ENCODE measurements at regions not wholly inside any gene's neighbourhood (a gene's known extent, or its start where the extent isn't known, plus 50 kb on each side); places are given as distances from the start of the nearest gene placed in this dataset.

- CTCF ChIA-PET: no interaction called here
- intact Hi-C loops (cut with micrococcal nuclease; ENCODE audit: unreplicated experiment) (no loop called here), in situ Hi-C loops (cut with HindIII; ENCODE audit: low pct_unique_long_range_greater_than_20kb, low sequenced_read_pairs) (no loop called here)
- Histone ChIP-seq H3K36me3 (ENCODE audit: control insufficient read depth, insufficient read depth, low read length) (no peaks in the 10 kb centered on the region), H3K9me3 (ENCODE audit: control insufficient read depth, insufficient read depth, low read depth, low read length) (no peaks in the 10 kb centered on the region), H3K4me3 (ENCODE audit: low read depth in 2 of 2, low read length in 2 of 2) (no peak overlapping the region), H3K4me1 (ENCODE audit: control insufficient read depth, insufficient read depth, low read length) (no peaks in the 10 kb centered on the region), H3K27ac (ENCODE audit: low read length) (no peak overlapping the region), H3K27me3 (ENCODE audit: control insufficient read depth, insufficient read depth, low read length) (no peaks in the 10 kb centered on the region)
- DNase-seq (ENCODE audit: low read depth, low spot score): no peak
- POLR2A ChIA-PET: no interaction called here
- ATAC-seq: no peak
- no TSS peak for BruUV-seq (replicated peaks)
- TF ChIP-seq, protein P1, sequence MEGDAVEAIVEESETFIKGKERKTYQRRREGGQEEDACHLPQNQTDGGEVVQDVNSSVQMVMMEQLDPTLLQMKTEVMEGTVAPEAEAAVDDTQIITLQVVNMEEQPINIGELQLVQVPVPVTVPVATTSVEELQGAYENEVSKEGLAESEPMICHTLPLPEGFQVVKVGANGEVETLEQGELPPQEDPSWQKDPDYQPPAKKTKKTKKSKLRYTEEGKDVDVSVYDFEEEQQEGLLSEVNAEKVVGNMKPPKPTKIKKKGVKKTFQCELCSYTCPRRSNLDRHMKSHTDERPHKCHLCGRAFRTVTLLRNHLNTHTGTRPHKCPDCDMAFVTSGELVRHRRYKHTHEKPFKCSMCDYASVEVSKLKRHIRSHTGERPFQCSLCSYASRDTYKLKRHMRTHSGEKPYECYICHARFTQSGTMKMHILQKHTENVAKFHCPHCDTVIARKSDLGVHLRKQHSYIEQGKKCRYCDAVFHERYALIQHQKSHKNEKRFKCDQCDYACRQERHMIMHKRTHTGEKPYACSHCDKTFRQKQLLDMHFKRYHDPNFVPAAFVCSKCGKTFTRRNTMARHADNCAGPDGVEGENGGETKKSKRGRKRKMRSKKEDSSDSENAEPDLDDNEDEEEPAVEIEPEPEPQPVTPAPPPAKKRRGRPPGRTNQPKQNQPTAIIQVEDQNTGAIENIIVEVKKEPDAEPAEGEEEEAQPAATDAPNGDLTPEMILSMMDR (IDR thresholded peaks at IDR 0.05): peak; percentile 12; the same call in 1 of the 2 replicates
- TF ChIP-seq SIN3A (IDR thresholded peaks at IDR 0.05; ENCODE audit: borderline replicate concordance, insufficient read depth, low read depth, low read length) (no peak), TCF7L2 (IDR thresholded peaks at IDR 0.05; ENCODE audit: low read depth, low read length) (no peak), POLR2AphosphoS5 (IDR thresholded peaks at IDR 0.05; ENCODE audit: low read depth, low read length) (no peak)
Observed at GRCh38 chr19:31099515-31100205, 249.6 kb downstream of the TSHZ3 start.

DNA sequence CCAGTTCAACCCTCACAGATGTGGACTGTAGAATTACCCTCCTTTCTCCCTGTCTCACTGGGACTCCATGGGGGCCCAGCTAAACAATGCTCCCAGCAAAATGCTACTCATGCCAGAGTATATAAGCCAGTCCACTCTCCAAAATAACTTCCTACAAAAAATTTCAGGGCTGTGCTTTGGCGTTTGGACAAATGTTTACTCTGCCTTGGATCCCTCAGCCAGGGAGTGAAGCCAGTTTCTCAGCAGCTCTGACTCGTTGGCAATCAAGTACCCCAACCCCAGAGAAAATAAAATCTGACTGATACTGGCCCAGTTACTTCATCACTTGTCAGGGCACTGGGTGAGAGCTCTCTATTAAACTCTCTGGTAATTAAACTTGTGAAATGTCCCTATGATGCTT lies 250.4 kb downstream of the TSHZ3 start:
- ChIA-PET POLR2A (no interaction called here), CTCF (no interaction called here)
- no peak overlapping the region for H3K27ac ChIP-seq (ENCODE audit: low read length)
- DNase-seq (ENCODE audit: low read depth, low spot score) (no peak), ATAC-seq (no peak)
- no peak for TF ChIP-seq POLR2AphosphoS5 (IDR thresholded peaks at IDR 0.05; ENCODE audit: low read depth, low read length)
- TF ChIP-seq SIN3A (IDR thresholded peaks at IDR 0.05; ENCODE audit: borderline replicate concordance, insufficient read depth, low read depth, low read length): no peak
- no peak for TF ChIP-seq TCF7L2 (IDR thresholded peaks at IDR 0.05; ENCODE audit: low read depth, low read length)
- TF ChIP-seq, protein P2, sequence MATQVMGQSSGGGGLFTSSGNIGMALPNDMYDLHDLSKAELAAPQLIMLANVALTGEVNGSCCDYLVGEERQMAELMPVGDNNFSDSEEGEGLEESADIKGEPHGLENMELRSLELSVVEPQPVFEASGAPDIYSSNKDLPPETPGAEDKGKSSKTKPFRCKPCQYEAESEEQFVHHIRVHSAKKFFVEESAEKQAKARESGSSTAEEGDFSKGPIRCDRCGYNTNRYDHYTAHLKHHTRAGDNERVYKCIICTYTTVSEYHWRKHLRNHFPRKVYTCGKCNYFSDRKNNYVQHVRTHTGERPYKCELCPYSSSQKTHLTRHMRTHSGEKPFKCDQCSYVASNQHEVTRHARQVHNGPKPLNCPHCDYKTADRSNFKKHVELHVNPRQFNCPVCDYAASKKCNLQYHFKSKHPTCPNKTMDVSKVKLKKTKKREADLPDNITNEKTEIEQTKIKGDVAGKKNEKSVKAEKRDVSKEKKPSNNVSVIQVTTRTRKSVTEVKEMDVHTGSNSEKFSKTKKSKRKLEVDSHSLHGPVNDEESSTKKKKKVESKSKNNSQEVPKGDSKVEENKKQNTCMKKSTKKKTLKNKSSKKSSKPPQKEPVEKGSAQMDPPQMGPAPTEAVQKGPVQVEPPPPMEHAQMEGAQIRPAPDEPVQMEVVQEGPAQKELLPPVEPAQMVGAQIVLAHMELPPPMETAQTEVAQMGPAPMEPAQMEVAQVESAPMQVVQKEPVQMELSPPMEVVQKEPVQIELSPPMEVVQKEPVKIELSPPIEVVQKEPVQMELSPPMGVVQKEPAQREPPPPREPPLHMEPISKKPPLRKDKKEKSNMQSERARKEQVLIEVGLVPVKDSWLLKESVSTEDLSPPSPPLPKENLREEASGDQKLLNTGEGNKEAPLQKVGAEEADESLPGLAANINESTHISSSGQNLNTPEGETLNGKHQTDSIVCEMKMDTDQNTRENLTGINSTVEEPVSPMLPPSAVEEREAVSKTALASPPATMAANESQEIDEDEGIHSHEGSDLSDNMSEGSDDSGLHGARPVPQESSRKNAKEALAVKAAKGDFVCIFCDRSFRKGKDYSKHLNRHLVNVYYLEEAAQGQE (IDR thresholded peaks at IDR 0.05; ENCODE audit: insufficient read depth in 1 of 2, low read depth in 2 of 2, low read length in 1 of 2): no peak
- TF ChIP-seq, protein P1 (IDR thresholded peaks at IDR 0.05): no peak
- H3K9me3 ChIP-seq (ENCODE audit: control insufficient read depth, insufficient read depth, low read depth, low read length): no peaks in the 10 kb centered on the region
- in situ Hi-C loops (cut with HindIII; ENCODE audit: low pct_unique_long_range_greater_than_20kb, low sequenced_read_pairs) (no loop called here), intact Hi-C loops (cut with micrococcal nuclease; ENCODE audit: unreplicated experiment) (no loop called here)
- BruUV-seq (replicated peaks): no TSS peak
- no peaks in the 10 kb centered on the region for H3K4me1 ChIP-seq (ENCODE audit: control insufficient read depth, insufficient read depth, low read length)
- H3K4me3 ChIP-seq (ENCODE audit: low read depth in 2 of 2, low read length in 2 of 2): no peak overlapping the region
- H3K27me3 ChIP-seq (ENCODE audit: control insufficient read depth, insufficient read depth, low read length): no peaks in the 10 kb centered on the region
- H3K36me3 ChIP-seq (ENCODE audit: control insufficient read depth, insufficient read depth, low read length): no peaks in the 10 kb centered on the region

Measured in Panc1 (cell line).